ENCODE measurements at regions not wholly inside any gene's neighbourhood (a gene's known extent, or its start where the extent isn't known, plus 50 kb on each side); places are given as distances from the start of the nearest gene placed in this dataset.

DNA sequence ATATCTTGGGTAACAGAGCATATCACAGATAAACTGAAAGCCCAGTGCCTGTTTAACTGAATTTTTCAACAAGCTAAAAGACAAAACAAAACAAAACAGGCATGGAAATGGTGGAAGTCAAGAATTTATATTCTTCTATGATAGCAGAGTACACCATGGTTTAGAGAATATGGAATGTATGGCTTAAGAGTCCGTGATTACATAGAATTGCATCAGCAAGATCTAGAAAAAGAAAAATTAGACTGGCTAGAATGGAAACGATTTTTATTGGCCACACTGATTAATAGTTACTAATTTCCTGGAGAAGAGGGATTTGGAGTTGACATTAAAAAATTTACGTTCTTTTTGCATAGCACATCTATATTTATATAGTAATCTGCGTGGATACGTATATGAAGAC is 435.2 kb upstream of the DPPA4 start:
- no peaks in the 10 kb centered on the region for H3K27me3 Mint-ChIP-seq (ENCODE audit: low read depth in 2 of 2)
- TF ChIP-seq, protein P1, sequence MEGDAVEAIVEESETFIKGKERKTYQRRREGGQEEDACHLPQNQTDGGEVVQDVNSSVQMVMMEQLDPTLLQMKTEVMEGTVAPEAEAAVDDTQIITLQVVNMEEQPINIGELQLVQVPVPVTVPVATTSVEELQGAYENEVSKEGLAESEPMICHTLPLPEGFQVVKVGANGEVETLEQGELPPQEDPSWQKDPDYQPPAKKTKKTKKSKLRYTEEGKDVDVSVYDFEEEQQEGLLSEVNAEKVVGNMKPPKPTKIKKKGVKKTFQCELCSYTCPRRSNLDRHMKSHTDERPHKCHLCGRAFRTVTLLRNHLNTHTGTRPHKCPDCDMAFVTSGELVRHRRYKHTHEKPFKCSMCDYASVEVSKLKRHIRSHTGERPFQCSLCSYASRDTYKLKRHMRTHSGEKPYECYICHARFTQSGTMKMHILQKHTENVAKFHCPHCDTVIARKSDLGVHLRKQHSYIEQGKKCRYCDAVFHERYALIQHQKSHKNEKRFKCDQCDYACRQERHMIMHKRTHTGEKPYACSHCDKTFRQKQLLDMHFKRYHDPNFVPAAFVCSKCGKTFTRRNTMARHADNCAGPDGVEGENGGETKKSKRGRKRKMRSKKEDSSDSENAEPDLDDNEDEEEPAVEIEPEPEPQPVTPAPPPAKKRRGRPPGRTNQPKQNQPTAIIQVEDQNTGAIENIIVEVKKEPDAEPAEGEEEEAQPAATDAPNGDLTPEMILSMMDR (IDR thresholded peaks at IDR 0.05), result no peak
- H3K4me1 Mint-ChIP-seq, result peaks cover 7 to 21% of the 10 kb centered on the region in 2 donors
- no peaks in the 10 kb centered on the region for H3K36me3 ChIP-seq (ENCODE audit: control insufficient read depth, insufficient read depth, low read length)
- H3K27ac ChIP-seq (ENCODE audit: low read length), result no peak overlapping the region
- H3K27ac Mint-ChIP-seq, result no peak overlapping the region
- ATAC-seq (no peak), DNase-seq (no peak)
- no peak overlapping the region for H3K4me3 Mint-ChIP-seq
- intact Hi-C loops (cut with micrococcal nuclease), result no loop called here
- no peak overlapping the region for H3K4me3 ChIP-seq (ENCODE audit: low read length)
- WGBS (ENCODE audit: insufficient coverage), result 75% methylated on average over 2 of the region's 5 CpGs
- H3K9me3 Mint-ChIP-seq, result peaks cover 2 to 7% of the 10 kb centered on the region in 2 donors
- H3K27me3 ChIP-seq (ENCODE audit: control insufficient read depth, insufficient read depth, low read length), result no peaks in the 10 kb centered on the region
- H3K36me3 Mint-ChIP-seq, result no peaks in the 10 kb centered on the region
- H3K9me3 ChIP-seq (ENCODE audit: control insufficient read depth, insufficient read depth, low read length), result no peaks in the 10 kb centered on the region
- H3K4me1 ChIP-seq (ENCODE audit: control insufficient read depth, insufficient read depth, low read length), result peaks cover 3% of the 10 kb centered on the region

DNA sequence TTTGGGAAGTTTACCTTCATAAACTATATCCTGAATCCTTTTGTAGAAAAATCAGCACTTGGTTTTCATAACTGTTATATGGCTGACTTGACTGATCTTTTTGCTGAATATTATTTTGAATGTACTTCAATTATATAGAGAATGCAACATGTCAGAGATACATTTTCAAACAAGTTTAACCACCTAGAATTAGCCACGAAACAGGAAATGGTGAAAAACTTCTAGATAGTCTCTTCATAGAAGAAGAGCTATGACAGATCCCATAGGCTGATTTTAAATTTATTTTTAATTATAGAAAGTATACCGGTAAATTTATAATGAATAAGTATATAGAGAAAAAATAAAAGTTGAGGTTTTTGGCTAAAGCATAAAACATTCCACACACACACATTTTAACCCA is 436.8 kb upstream of the DPPA4 start:
- no peaks in the 10 kb centered on the region for H3K9me3 ChIP-seq (ENCODE audit: control insufficient read depth, insufficient read depth, low read length)
- DNase-seq (no peak), ATAC-seq (peak in 1 of 3 donors; percentile 46)
- intact Hi-C loops (cut with micrococcal nuclease), result no loop called here
- H3K4me1 Mint-ChIP-seq, result peaks cover 7 to 11% of the 10 kb centered on the region in 2 donors
- no peaks in the 10 kb centered on the region for H3K4me1 ChIP-seq (ENCODE audit: control insufficient read depth, insufficient read depth, low read length)
- TF ChIP-seq, protein P1 (IDR thresholded peaks at IDR 0.05), result no peak
- H3K4me3 Mint-ChIP-seq, result no peak overlapping the region
- no peak overlapping the region for H3K27ac ChIP-seq (ENCODE audit: low read length)
- H3K4me3 ChIP-seq (ENCODE audit: low read length), result no peak overlapping the region
- no peaks in the 10 kb centered on the region for H3K27me3 ChIP-seq (ENCODE audit: control insufficient read depth, insufficient read depth, low read length)
- peaks cover 2 to 7% of the 10 kb centered on the region in 2 donors for H3K9me3 Mint-ChIP-seq
- H3K27ac Mint-ChIP-seq, result peak overlapping the region; percentile 20 to 37
- WGBS (ENCODE audit: insufficient coverage), result no CpG with 5 or more reads among the region's 2 CpGs
- H3K27me3 Mint-ChIP-seq (ENCODE audit: low read depth in 2 of 2), result no peaks in the 10 kb centered on the region
- no peaks in the 10 kb centered on the region for H3K36me3 ChIP-seq (ENCODE audit: control insufficient read depth, insufficient read depth, low read length)
- no peaks in the 10 kb centered on the region for H3K36me3 Mint-ChIP-seq

DNA sequence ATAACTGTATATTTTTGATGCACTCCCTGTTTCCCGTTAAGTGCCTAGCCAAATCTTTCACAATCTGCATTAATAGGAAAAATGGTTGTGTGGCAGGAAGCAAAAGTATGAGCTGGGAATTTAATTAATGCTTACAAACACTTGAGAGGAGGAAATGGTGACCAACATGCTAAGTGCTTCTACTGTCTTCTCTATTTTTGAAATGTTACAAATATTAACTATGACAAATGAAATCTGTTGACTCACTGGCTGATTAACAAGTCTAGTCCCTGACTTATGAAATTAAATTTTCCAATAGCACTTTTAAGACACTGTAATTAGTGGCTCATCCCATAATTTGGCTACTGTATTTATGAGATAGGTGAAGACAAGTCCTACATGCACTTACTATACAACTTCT is 446.9 kb upstream of the DPPA4 start:
- intact Hi-C loops (cut with micrococcal nuclease), result no loop called here
- no peak for DNase-seq
- peaks cover 0 to 5% of the 10 kb centered on the region in 2 donors for H3K27me3 Mint-ChIP-seq (ENCODE audit: low read depth in 2 of 2)

More for the DNA sequence above, 446.9 kb upstream of the DPPA4 start:
- Histone ChIP-seq H3K36me3 (ENCODE audit: control insufficient read depth, insufficient read depth, low read length) (no peaks in the 10 kb centered on the region), H3K4me1 (ENCODE audit: control insufficient read depth, insufficient read depth, low read length) (no peaks in the 10 kb centered on the region), H3K4me3 (ENCODE audit: low read length) (no peak overlapping the region), H3K27ac (ENCODE audit: low read length) (no peak overlapping the region), H3K27me3 (ENCODE audit: control insufficient read depth, insufficient read depth, low read length) (no peaks in the 10 kb centered on the region), H3K9me3 (ENCODE audit: control insufficient read depth, insufficient read depth, low read length) (peaks cover 4% of the 10 kb centered on the region)
- no peak for ATAC-seq
- TF ChIP-seq, protein P1 (IDR thresholded peaks at IDR 0.05), result no peak
- H3K27ac Mint-ChIP-seq, result no peak overlapping the region
- peaks cover 4 to 12% of the 10 kb centered on the region in 2 donors for H3K4me1 Mint-ChIP-seq
- 71% methylated on average over 1 of the region's 1 CpG for WGBS (ENCODE audit: insufficient coverage)
- no peaks in the 10 kb centered on the region for H3K9me3 Mint-ChIP-seq
- H3K36me3 Mint-ChIP-seq, result no peaks in the 10 kb centered on the region
- no peak overlapping the region for H3K4me3 Mint-ChIP-seq
